Superior temporal gyrus (tissue), 1 donor: ENCODE measurements at regions not wholly inside any gene's neighbourhood (a gene's known extent, or its start where the extent isn't known, plus 50 kb on each side); places are given as distances from the start of the nearest gene placed in this dataset.

Experiments
- DNase-seq: peaks from one replicate; pipeline ENCODE4 v3.0.0-alpha.2; 2016; ENCODE audit errors: extremely low spot score

GRCh38 chr2:16334366-16334765 is 331.3 kb downstream of the CYRIA start:
- no peak for DNase-seq

GRCh38 chr2:16333681-16334080 is 332.0 kb downstream of the CYRIA start:
- no peak for DNase-seq

- DNase-seq = no peak
Measured at GRCh38 chr2:16332681-16333557, 332.7 kb downstream of the CYRIA start.

GRCh38 chr2:16331772-16332171 is 333.9 kb downstream of the CYRIA start:
- no peak for DNase-seq

GRCh38 chr2:16330982-16331381 is 334.7 kb downstream of the CYRIA start:
- DNase-seq = no peak

GRCh38 chr2:16330571-16330970 is 335.1 kb downstream of the CYRIA start:
- no peak for DNase-seq

- DNase-seq = no peak
Measured at GRCh38 chr2:16330012-16330411, 335.6 kb downstream of the CYRIA start.

GRCh38 chr2:16329421-16329820 is 336.2 kb downstream of the CYRIA start:
- no peak for DNase-seq

GRCh38 chr2:16328521-16329190 is 337.0 kb downstream of the CYRIA start:
- no peak for DNase-seq

GRCh38 chr2:16327326-16327725 is 338.3 kb downstream of the CYRIA start:
- no peak for DNase-seq

- no peak for DNase-seq
Measured at GRCh38 chr2:16326711-16327300, 338.8 kb downstream of the CYRIA start.

GRCh38 chr2:16325976-16326510 is 339.6 kb downstream of the CYRIA start:
- no peak for DNase-seq

GRCh38 chr2:16325016-16325975 is 340.3 kb downstream of the CYRIA start:
- DNase-seq = no peak

GRCh38 chr2:16324544-16324937 is 341.1 kb downstream of the CYRIA start:
- DNase-seq = no peak

GRCh38 chr2:16323551-16324543 is 341.8 kb downstream of the CYRIA start:
- DNase-seq = no peak

GRCh38 chr2:16323126-16323520 is 342.5 kb downstream of the CYRIA start:
- DNase-seq = no peak

GRCh38 chr2:16322308-16323125 is 343.1 kb downstream of the CYRIA start:
- no peak for DNase-seq

GRCh38 chr2:16321872-16322271 is 343.8 kb downstream of the CYRIA start:
- DNase-seq = peak; percentile 75

GRCh38 chr2:16321256-16321655 is 344.4 kb downstream of the CYRIA start:
- no peak for DNase-seq
